ENCODE measurements at regions not wholly inside any gene's neighbourhood (a gene's known extent, or its start where the extent isn't known, plus 50 kb on each side); places are given as distances from the start of the nearest gene placed in this dataset.

DNA sequence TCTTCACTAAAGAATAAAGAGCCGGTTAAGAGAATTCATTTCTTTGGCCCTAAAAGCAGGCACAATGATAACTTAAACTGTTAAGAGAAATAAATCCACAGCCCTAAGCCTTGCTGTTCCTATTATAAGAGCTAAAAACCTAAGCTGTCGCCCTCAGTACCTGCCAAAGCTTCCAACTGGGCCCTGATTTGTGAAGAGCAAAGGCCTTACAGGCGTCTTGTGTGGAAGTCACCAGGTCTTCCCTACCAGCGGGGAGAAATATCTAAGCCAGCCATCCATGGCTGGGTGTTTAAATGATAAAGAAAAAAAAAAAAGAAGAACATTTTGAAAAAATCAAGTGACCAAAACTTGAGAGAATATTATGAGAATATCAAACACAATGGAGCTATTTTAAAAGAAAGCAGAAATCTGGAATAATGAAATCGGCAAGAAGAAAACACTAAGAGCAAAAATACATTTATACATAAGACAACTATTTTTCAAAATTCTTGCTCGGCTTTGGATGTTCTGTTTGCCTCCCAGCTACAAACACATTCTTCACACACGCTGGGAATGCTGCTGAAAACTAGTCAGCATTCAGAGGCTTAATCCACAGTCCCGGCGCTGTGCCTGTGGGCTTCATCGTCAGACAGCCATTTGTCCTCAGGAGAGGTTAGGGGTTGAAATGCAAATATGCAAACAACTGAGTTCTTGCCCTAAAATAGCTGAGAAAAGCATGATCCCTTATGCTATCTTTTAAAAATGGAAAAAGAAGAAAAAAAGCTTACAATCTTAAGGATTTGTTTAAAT lies 89.8 kb upstream of the LSM14A start:
- TF ChIP-seq ZBTB33 (IDR thresholded peaks at IDR 0.05; ENCODE audit: borderline replicate concordance, low read depth): no peak
- no peak for TF ChIP-seq EP300 (IDR thresholded peaks at IDR 0.05; ENCODE audit: borderline replicate concordance in 1 of 2, low read depth in 1 of 2, low read length in 1 of 2)
- TF ChIP-seq USF2 (IDR thresholded peaks at IDR 0.05; ENCODE audit: borderline replicate concordance, low read depth, low read length): no peak
- no peak for TF ChIP-seq REST (IDR thresholded peaks at IDR 0.05; ENCODE audit: low read depth, low read length)
- TF ChIP-seq FOXJ3 (CRISPR knock-in tag; IDR thresholded peaks at IDR 0.05): no peak
- TF ChIP-seq POLR2AphosphoS5 (IDR thresholded peaks at IDR 0.05; ENCODE audit: low read depth, low read length): no peak
- TF ChIP-seq, protein P1, sequence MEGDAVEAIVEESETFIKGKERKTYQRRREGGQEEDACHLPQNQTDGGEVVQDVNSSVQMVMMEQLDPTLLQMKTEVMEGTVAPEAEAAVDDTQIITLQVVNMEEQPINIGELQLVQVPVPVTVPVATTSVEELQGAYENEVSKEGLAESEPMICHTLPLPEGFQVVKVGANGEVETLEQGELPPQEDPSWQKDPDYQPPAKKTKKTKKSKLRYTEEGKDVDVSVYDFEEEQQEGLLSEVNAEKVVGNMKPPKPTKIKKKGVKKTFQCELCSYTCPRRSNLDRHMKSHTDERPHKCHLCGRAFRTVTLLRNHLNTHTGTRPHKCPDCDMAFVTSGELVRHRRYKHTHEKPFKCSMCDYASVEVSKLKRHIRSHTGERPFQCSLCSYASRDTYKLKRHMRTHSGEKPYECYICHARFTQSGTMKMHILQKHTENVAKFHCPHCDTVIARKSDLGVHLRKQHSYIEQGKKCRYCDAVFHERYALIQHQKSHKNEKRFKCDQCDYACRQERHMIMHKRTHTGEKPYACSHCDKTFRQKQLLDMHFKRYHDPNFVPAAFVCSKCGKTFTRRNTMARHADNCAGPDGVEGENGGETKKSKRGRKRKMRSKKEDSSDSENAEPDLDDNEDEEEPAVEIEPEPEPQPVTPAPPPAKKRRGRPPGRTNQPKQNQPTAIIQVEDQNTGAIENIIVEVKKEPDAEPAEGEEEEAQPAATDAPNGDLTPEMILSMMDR (IDR thresholded peaks at IDR 0.05): no peak

Measured in SK-N-SH (cell line).